ENCODE measurements at regions not wholly inside any gene's neighbourhood (a gene's known extent, or its start where the extent isn't known, plus 50 kb on each side); places are given as distances from the start of the nearest gene placed in this dataset.

DNA sequence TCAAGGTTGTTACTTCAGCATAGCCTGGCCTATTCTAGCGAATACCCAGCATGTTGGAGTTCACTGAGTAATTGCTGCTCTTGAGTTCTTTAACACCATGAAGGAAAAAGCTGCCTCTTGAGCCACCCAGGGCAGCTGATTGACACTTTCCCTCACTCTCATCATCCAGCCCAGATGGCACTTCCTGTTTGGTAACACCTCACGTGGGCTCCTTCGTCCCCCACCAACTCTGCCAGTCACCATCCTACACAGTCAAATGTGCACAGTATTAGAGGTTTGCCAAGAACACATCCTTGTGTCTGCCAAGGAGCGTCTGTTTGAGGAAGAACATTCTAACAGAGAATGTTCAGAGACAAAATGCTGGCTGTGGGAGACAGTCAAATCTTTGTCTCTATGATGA lies 266.3 kb downstream of the RPLP1 start:
- no peak for DNase-seq

DNA sequence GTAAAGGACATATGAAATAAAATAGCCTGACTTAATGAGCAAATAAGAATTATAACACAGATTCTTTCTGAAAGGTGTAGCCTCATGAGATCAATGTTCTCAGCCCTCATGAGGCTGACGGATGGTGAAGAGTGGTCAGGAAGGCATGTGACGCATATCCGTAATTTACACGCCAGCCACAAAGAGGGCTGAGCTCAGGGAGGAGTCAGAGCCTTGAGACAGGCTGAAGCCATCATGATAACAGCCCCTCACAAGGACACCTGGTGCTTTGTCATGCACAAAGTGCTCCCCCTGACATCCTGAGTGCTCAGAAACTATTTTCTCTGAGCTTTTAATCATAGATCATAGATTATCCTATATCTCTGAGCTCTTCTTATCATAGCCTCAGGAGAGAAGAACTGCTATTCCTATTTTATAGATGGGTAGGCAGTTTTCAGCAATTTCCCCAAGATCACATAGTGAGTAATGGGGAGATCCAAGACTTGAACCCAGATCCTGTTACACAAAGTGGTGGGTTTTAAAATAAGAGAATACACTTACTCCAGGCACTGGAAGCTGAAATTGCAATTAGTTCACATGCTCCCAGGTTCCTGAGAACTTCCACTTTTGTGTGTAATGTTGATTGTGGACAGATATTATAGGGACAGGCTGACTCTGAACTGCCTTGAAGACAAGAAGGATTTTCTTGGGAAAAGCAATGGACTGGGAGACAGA lies 267.1 kb downstream of the RPLP1 start:
- no peak for DNase-seq

DNA sequence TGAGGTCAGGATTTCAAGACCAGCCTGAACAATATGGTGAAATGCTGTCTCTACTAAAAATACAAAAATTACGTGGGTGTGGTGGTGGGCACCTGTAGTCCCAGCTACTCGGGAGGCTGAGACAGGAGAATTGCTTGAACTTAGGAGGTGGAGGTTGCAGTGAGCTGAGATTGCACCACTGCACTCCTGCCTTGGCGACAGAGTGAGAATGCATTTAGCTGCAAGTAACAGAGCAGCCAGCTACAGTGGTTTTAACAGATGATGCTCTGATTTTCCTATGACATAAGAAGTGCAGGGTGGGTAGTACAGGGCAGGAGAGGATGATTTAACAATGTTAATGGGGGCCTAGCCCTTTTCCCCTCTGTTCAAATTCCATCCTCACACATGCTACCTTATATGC lies 267.9 kb downstream of the RPLP1 start:
- DNase-seq = no peak

DNA sequence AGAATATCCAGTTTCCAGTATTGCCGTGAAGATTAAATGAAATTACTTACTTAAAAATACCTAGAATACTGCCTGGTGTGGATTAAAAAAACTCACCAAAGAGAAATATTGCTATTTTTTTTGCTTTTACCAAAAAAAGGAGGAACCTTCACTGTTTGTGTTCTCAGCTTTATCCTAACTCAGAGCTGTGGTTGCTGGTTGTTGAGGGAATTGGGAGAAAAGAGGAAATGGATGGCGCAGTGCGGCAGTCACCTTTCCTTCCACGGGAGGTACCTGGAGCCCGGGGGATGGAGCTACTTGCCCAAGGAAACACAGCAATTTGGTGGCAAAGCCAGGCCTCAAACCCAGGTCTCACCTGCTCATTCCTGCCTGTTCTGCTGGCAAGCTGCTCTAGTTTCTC lies 270.3 kb downstream of the RPLP1 start:
- DNase-seq = no peak

DNA sequence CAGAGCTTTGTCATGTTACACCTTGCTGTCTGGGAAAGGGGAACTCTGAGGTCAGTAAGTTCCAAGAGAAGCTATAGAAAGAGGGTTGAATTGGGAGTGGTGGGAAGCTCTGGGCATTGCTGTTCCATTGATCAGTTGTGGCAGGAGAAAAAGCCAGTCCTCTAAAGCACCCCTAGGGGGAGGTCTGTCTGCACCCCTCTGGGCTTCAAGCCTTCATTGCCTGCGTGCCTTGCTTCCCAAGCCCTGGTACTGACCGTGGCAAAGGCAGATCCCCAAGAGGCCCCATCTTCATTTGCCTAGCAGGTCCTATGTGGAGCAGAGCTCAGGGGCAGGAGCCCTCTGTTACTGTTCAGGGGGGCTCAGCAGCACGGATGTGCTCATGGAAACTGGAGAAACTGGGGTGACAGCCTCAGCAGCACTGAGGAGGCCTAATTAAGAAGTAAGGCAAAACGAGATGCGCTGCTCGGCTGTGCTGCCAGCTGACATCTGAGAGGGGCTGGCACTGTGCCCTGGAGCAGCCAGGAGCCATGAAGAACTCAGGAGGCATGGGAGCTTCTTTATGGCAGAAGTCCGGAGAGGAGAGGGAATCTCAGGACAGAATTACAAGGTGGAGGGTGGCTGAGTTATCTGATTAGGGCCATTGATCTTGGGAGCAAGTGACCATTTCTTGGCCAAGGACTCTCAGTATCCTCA lies 270.9 kb downstream of the RPLP1 start:
- peak; percentile 58 for DNase-seq

DNA sequence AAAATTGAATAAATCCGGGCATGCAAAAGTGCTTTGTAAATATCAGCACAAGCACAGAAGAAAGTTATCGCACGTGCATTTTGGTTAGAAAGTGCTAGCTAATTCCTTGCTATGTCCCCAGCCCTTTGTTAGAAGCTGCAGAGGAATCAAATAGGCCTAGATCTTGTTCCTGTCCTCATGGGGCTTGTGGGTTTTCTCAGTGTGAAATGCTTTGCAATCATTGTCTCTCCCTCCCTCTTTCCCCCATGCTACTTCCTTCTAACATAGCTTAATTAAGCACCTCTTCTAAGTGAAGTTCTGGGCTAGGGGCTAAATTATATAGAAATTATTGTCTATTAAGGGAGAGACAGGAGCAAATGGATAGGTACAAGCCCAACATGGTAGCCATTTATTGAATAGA lies 271.7 kb downstream of the RPLP1 start:
- no peak for DNase-seq

DNA sequence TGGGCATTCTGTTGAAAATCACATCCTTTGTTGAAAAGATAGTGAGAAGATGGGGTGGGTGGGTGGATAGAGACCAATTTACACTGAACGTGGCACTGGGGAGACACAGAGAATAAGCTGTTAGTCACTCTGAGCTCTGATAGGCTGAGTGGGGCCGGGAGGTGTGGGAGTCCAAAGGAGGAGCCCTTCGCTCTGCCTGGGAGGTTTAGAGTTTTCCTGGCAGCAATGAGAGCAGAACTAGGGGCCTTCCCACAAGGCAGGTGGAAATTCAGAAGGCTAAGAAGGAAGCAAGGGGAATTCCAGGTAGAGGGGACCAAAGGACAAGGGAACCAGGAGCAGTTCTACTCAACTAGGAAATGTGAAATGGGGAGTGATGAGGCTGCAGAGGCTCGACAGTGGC lies 272.7 kb downstream of the RPLP1 start:
- no peak for DNase-seq

DNA sequence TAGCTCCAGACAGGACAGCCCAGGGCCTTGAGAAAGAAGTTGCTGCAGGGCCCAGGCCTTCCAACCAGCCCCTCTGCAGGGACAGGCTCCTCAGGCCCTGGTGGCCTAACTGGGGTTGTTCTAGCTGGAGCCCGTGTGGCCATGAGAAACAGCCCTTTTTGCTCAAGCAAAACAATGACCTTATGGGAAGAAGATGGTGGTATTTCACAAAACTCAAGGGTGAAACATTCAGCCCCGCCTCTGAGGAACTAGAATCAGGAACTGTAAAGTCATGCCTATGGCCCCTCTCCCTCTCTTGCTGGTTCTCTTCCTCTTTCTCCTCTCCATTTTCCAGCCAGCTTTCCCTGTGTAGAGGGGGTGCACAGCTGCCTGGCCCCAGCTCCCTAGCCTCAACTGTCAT lies 273.3 kb downstream of the RPLP1 start:
- DNase-seq = no peak

DNA sequence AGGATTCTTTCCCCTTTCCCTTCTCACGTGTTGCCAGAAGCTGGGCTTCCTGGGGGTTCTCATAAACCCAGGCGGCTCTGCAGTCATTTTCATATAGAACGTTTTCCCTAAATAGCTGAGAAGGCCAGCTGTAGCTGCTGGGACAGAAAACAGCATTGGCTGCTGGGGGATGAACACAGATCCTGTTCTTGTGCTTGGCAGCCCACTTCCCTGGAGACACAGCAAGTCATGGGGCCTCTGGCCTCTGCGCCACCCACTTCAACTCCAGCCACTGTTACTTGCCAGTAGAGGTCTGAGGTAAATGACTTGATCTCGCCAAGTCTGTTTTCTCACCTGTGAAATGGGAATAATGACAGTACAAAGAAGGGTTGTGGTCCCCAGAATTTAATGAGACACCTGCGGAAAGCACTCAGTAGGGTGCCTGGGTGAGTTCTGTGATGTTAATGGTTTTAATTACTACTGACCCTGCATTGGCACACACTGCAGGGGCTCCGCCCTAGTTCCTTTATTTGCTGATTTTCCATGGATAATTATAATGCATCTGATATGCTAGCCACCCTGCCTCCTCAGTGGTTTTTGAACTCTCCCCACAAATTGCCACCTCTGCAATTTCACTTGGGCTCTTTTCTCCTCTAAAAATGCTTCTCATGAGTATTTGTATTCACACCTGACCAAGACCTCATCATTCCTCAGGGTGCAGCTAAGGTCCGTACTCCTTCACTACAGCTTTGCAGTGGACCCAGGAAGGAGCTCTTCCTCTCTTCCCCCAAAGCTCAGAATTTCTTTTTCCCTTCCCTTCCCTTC lies 274.7 kb downstream of the RPLP1 start:
- DNase-seq = no peak

DNA sequence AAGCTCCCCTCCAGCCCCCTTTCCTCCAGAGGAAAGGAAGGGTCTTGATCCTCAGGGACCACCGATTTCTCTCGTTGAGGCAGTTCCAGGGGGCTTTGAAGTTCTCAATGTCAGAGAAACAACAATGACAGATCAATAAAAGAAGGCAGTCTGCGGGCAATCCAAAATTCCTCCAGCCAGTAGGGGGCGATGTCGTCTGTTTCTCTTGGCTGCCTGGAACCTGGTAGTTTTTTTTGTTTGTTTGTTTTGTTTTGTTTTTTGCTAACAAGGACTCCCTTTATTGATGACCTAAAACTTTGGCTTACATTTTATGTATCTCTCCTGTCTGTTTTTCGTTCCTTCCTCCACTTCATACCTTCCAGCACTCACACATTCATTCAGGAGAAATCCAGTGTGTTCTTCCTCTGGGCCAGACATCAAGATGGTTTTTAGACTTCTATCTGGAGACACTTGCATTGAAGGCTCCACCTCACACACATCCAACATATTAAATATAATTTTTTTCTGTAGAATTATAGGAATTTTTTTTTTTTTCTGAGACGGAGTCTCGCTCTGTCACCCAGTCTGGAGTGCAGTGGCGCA lies 276.6 kb downstream of the RPLP1 start:
- no peak for DNase-seq

DNA sequence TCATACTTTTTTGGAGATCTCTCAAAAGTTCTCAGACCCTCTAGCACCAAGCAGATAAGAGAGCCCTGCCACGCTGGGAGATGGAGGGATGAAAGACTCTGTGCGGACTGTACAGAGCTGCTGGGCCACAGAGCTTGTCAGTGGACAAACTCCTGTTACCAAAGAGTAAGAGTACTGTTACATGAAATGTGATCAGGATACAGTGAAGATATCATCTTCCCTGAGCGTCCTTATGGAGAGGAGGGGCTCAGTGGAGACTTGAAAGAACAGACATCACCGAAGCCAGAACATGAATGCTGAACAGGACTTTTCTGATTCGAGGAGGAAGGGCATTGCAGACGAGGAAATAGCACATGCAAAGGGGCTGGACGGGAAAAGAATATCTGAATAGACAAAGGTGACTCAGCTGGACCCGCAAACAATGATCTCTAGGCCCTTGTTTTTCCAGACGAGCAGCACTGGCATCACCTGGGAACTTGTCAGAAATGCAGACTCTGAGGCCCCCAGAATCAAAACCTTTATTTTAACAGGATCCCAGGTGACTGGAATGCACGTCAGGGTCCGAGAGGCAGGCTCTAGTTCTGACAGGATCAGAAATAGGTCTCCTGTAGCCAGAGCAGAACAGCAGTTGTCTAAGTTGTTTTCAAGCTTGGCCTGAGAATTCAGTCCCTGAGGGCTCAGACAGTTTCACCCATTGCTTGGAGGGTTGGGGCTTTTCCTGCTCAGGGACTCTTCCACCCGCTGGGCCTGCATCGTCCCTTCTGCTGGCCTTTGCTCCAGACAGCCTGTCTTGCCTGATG lies 277.9 kb downstream of the RPLP1 start:
- DNase-seq = no peak

DNA sequence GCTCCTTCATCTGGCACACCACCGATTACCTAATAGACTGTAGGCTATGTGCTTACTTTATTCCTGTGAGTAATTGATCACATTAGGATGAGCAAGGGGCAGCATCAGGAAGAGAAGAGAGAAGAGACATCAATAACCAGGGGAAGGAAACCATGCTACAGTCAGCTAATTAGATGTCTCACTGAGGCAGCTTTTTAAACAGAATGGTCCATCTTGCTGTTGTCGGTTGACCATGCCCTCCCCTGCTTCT lies 278.4 kb downstream of the RPLP1 start:
- DNase-seq = no peak

DNA sequence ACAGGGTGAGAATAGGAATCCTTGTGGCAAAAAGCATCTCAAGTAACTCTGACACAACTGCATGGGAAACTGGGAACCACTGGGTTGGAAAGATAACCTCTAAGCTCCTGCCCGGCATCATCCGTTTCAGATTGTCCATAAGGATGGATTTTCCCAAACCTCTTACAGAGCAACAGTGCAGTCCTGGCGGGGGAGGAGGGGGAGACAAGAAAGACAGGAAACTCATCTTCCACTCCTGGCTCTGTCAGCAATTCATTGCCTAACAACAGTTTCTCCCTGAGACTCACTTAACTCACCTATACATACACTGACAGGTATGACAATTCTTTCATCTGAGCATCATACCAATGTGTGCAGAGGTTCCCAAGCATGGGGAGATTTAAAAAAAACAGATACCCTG lies 279.0 kb downstream of the RPLP1 start:
- no peak for DNase-seq

DNA sequence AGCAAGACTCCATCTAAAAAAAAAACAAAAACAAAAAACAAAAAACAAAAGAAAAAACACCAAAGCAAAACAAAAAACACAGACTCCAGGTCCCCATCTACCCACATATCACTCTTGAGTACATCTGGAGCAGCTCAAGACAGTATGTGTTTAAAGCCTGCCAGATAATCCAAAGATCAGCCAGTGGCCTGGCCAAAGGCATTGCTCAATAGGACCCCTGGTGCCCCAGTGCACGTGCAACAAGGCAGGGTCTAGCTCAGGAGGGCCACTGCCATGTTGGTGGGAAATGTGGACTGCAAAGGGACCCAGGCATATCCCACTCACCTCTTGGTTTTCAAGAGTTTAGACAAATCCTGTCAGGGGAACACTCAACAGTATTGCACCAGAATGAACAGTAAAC lies 279.5 kb downstream of the RPLP1 start:
- DNase-seq = no peak

DNA sequence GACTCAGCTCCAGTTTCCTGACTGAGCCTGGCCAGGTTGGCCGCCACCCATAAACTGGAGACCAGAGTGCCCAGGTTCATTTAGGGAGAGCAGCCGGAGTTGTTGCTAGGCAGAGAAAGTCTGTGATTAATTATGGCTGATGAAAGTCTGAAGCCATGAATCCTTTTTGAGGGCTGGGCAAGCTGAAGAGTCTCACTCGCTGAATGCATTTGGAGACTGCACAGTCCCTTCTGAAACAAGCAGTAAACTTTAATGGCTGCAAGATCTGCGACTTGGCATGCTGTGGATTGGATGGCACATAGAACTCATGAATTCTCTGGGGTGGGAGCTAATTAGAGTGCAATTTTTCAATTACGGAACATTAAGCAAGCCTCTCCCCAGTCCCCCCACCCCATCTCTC lies 282.1 kb downstream of the RPLP1 start:
- no peak for DNase-seq

DNA sequence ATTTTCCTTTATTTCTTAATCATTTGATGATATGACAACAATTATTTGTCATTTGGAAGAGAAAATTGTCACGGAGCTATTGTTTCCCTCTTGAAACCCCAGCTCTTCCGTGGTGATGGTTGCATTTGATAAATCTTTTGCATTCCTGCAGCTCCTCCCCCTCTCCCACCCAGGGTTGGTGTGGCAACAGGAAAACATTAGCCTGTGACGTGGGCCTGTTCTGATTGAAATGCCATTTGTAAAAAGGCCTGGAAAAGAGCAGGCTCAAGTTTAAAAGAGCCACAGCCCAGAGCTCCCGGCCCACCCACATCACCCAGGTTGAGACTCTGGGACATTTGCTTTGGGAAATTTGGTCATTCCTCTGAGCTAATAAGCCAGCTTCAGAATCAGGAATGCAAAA lies 282.5 kb downstream of the RPLP1 start:
- no peak for DNase-seq

DNA sequence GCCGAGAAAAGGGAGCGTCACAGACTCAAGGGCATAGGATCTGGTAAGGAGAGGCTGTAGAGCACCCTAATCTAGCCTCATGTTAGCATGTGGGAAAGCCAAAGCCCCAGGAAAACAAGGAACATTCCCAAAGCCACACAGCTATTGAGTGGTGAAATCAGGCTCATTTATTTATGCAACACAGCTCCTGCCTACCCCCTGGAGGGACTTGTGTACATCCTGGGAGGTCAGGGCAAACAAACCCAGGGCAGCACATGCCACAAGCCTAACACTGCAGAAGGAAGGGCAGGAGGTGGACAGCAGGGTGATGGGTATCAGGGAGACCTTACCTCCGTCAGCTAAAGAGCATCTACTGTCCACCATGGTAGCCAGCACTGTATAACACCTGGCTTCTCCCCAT lies 283.5 kb downstream of the RPLP1 start:
- DNase-seq = no peak

DNA sequence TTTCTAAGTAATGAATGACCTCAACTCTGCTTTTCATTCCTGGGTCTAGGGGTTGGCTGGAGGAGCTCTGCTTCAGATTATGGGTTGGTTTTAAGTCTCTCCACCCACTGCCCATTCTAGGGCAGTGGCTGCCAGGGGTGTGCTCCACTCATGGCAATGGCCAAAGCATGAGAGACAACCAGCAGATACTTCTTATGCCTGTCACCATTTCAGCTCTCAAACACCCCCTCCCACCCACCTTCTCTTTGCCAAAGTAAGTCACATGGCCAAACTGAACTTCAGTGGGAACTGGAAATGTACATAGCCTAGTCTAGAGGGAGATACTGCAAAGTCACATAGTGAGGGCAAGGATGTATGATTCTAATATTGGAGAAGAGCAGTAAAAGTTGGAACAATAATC lies 285.3 kb downstream of the RPLP1 start:
- no peak for DNase-seq

DNA sequence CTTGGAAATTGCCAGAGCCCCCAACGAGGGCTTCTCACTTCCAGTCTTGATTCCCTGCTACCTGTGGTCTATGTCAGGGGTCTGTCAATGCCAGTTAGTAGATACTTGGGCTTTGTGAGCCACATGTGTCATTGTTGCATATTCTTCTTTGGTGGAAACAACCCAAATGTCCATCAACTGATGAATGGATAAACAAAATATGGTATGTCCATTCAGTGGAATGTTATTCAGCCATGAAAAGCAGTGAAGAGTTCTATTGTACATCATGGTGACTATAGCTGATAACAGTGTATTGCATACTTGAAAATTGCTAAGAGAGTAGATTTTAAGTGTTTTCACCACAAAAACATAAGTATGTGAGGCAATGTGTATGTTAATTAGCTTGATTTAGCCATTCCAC lies 288.1 kb downstream of the RPLP1 start:
- DNase-seq = no peak

DNA sequence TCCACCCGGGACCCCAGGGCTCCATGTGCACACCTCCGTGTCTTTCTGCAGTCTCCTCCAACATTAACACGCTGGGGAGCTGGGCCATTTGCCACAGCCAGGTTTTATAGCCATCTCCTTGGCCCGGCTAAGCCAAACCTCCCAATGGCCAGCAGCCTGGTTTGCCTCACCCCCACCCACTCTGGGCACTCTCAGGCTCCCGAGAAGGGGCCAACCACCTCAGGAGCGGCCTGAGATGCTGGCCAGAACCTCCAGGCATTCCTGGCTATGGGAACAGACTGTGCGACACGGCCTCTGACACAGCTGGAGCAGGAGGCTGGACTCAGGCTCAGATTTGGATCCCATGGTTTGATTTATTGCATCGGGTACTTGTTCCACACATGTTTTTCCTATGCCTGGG lies 289.7 kb downstream of the RPLP1 start:
- DNase-seq = no peak

DNA sequence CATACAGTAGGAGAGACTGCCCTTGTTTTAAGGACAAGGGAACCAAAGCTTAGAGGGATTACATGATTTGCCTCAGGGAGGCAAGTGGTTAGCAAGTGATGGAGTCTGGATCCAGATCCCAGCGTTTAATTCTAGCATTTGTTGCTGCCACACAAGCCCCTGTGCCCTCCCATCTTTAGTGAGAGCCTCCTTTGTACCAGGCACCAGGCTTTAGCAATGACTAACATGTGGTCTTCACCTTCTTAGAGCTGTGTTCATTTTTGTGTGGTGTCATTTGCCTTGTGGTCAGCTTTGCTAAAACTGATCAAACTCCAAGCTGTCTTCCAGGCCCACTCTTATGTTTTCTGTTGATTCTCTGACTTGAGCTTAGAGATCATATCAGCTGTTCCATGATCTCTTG lies 290.5 kb downstream of the RPLP1 start:
- DNase-seq = no peak

DNA sequence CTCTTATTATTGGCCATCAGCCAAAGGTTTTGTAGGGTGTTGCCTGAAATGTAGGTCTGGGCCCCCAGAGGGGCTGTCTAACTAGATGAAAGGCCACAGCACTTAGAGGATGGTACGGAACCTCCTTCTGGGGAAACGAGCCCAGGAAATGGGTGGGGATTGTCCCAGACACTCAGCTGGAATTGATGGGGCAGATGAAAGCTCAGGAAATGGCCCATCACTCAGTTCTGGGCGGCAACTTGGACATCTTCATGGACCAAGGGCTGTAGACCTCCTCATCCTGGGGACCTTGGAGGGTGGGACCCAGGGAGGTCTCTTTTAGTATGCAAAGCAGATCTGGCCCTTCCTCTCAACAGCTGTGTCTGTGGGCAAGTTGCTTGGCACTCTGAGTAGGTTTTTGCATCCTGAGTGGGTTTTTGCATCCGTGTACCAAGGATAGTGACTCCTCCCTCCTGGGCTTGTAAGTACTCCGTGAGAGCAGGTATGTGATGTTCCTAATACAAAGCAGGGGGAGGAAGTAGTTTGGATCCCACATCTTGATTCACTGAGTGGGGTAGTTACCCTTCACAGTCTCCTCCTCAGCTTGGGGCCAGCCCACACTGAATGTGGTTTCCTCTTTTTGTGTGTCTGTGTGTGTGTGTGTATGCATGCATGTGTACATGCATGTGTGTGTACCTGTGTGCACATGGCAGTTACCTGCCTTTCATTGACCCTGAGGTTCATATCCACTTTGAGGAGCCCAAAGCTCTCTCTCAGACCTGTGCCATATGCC lies 292.0 kb downstream of the RPLP1 start:
- no peak for DNase-seq
